H9 (cell line): ENCODE measurements at regions not wholly inside any gene's neighbourhood (a gene's known extent, or its start where the extent isn't known, plus 50 kb on each side); places are given as distances from the start of the nearest gene placed in this dataset.

Source experiments
- DNase-seq: peaks from one replicate; pipeline ENCODE4 v3.0.0-alpha.2; 2017
- H2AFZ ChIP-seq: one replicate; pipeline ENCODE4 v1.6.1; 2013; ENCODE audit warnings: mild to moderate bottlenecking, low read length, control low read depth, moderate library complexity
- H2AK5ac ChIP-seq: 2 replicates; pipeline ENCODE4 v1.6.1; 2013; ENCODE audit warnings: low read length, control low read depth, mixed read lengths; ENCODE audit not compliant: insufficient read length
- H2BK120ac ChIP-seq: one replicate; pipeline ENCODE4 v1.6.1; 2013; ENCODE audit warnings: low read depth, mild to moderate bottlenecking, low read length, control low read depth, inconsistent platforms; ENCODE audit not compliant: poor library complexity, severe bottlenecking
- H2BK12ac ChIP-seq: 2 replicates; pipeline ENCODE4 v1.6.1; 2013; ENCODE audit warnings: low read length, control low read depth, mixed read lengths, low read depth; ENCODE audit not compliant: insufficient read length
- H2BK15ac ChIP-seq: 2 replicates; pipeline ENCODE4 v1.6.1; 2013; ENCODE audit warnings: low read depth, low read length, control low read depth
- H2BK20ac ChIP-seq: one replicate; pipeline ENCODE4 v1.6.1; 2013; ENCODE audit warnings: low read depth, mild to moderate bottlenecking, low read length, control low read depth, inconsistent platforms; ENCODE audit not compliant: poor library complexity, severe bottlenecking
- H2BK5ac ChIP-seq: 2 replicates; pipeline ENCODE4 v1.6.1; 2013; ENCODE audit warnings: low read length, control low read depth, mixed read lengths; ENCODE audit not compliant: insufficient read length
- H3K14ac ChIP-seq: 2 replicates; pipeline ENCODE4 v1.6.1; 2013; ENCODE audit warnings: low read length, control low read depth; ENCODE audit not compliant: insufficient read depth
- H3K18ac ChIP-seq: 2 replicates; pipeline ENCODE4 v1.6.1; 2013; ENCODE audit warnings: low read depth, mild to moderate bottlenecking, mixed read lengths, low read length, control low read depth; ENCODE audit not compliant: insufficient read length
- H3K23ac ChIP-seq: 2 replicates; pipeline ENCODE4 v1.6.1; 2013; ENCODE audit warnings: low read length, control low read depth, mixed read lengths, low read depth; ENCODE audit not compliant: insufficient read length
- H3K23me2 ChIP-seq: 2 replicates; pipeline ENCODE4 v1.6.1; 2013; ENCODE audit warnings: low read depth, mild to moderate bottlenecking, mixed read lengths, low read length, control low read depth; ENCODE audit not compliant: insufficient read length, poor library complexity, severe bottlenecking
- H3K27ac ChIP-seq: 2 replicates; pipeline ENCODE4 v1.5.1; 2013; ENCODE audit warnings: low read length, control low read depth, mixed read lengths, low read depth; ENCODE audit not compliant: insufficient read length
- H3K27me3 ChIP-seq: 2 replicates; pipeline ENCODE4 v1.6.1; 2013; ENCODE audit warnings: low read length, control low read depth, inconsistent platforms; ENCODE audit not compliant: insufficient read depth
- H3K4ac ChIP-seq: 2 replicates; pipeline ENCODE4 v1.6.1; 2013; ENCODE audit warnings: low read depth, mild to moderate bottlenecking, control low read depth, inconsistent platforms, low read length, moderate library complexity
- H3K4me1 ChIP-seq: 2 replicates; pipeline ENCODE4 v1.6.1; 2013; ENCODE audit warnings: low read length, control low read depth, inconsistent platforms; ENCODE audit not compliant: insufficient read depth
- H3K4me2 ChIP-seq: 2 replicates; pipeline ENCODE4 v1.6.1; 2013; ENCODE audit warnings: low read length, control low read depth, mixed read lengths; ENCODE audit not compliant: insufficient read length, insufficient read depth
- H3K56ac ChIP-seq: 2 replicates; pipeline ENCODE4 v1.6.1; 2013; ENCODE audit warnings: low read depth, mild to moderate bottlenecking, mixed read lengths, low read length, control low read depth; ENCODE audit not compliant: insufficient read length
- H3K79me1 ChIP-seq: 2 replicates; pipeline ENCODE4 v1.6.1; 2013; ENCODE audit warnings: low read depth, mild to moderate bottlenecking, moderate library complexity, low read length, control low read depth, inconsistent platforms; ENCODE audit not compliant: insufficient read depth, poor library complexity, severe bottlenecking
- H3K79me2 ChIP-seq: 2 replicates; pipeline ENCODE4 v1.6.1; 2013; ENCODE audit warnings: low read length, control low read depth, inconsistent platforms; ENCODE audit not compliant: insufficient read depth
- H3K9ac ChIP-seq: 2 replicates; pipeline ENCODE4 v1.6.1; 2013; ENCODE audit warnings: low read length, control low read depth, mixed read lengths; ENCODE audit not compliant: insufficient read length; ENCODE audit errors: extremely low read depth
- H3K9me3 ChIP-seq: one replicate; pipeline ENCODE4 v1.6.1; 2013; ENCODE audit warnings: low read depth, low read length, inconsistent platforms; ENCODE audit not compliant: control insufficient read depth
- H3T11ph ChIP-seq: one replicate; pipeline ENCODE4 v1.6.1; 2013; ENCODE audit warnings: mild to moderate bottlenecking, low read length, control low read depth, inconsistent platforms
- H4K20me1 ChIP-seq: one replicate; pipeline ENCODE4 v1.6.1; 2013; ENCODE audit not compliant: control insufficient read depth, insufficient read length, insufficient read depth
- H4K5ac ChIP-seq: 2 replicates; pipeline ENCODE4 v1.6.1; 2013; ENCODE audit warnings: low read depth, mild to moderate bottlenecking, mixed read lengths, low read length, control low read depth; ENCODE audit not compliant: insufficient read length
- H4K8ac ChIP-seq: replicated peaks from 2 replicates; pipeline ENCODE4 v1.6.1; 2013; ENCODE audit warnings: low read length, control low read depth, mixed read lengths, low read depth; ENCODE audit not compliant: insufficient read length
- H4K91ac ChIP-seq: 2 replicates; pipeline ENCODE4 v1.6.1; 2013; ENCODE audit warnings: low read depth, mild to moderate bottlenecking, moderate library complexity, mixed read lengths, low read length, control low read depth; ENCODE audit not compliant: insufficient read length
- H3K27ac Mint-ChIP-seq, 3 experiments: 2 replicates in 2 of 3; 3 replicates in 1 of 3; pipeline ENCODE4 v1.8.0; 2020 to 2021; ENCODE audit warnings: mixed read lengths in 3 of 3, mild to moderate bottlenecking in 1 of 3, moderate library complexity in 1 of 3
- H3K27me3 Mint-ChIP-seq: 2 replicates; pipeline ENCODE4 v1.8.0; 2021; ENCODE audit warnings: low read depth, mild to moderate bottlenecking, moderate library complexity, mixed read lengths
- H3K36me3 Mint-ChIP-seq, 3 experiments: 2 replicates in 2 of 3; 3 replicates in 1 of 3; pipeline ENCODE4 v1.8.0; 2020 to 2021; ENCODE audit warnings: low read depth in 3 of 3, mixed read lengths in 3 of 3; ENCODE audit not compliant: insufficient read depth in 1 of 3
- H3K4me1 Mint-ChIP-seq, 2 experiments: 2 replicates each; pipeline ENCODE4 v1.8.0; 2020; ENCODE audit warnings: mixed read lengths in 2 of 2
- H3K4me3 Mint-ChIP-seq, 2 experiments: 2 replicates in 1 of 2; 3 replicates in 1 of 2; pipeline ENCODE4 v1.8.0; 2020 to 2021; ENCODE audit warnings: mild to moderate bottlenecking in 2 of 2, mixed read lengths in 2 of 2, moderate library complexity in 1 of 2
- H3K9me3 Mint-ChIP-seq, 2 experiments: 2 replicates in 1 of 2; 3 replicates in 1 of 2; pipeline ENCODE4 v1.8.0; 2020; ENCODE audit warnings: mild to moderate bottlenecking in 2 of 2, mixed read lengths in 2 of 2, moderate library complexity in 1 of 2
- CTCF ChIP-seq: fragments of 200-600 bp; sonication (generic); conservative IDR thresholded peaks from 3 replicates; pipeline ENCODE4 v1.8.0; 2021; ENCODE audit warnings: antibody characterized with exemption, mild to moderate bottlenecking
- WGBS: extraction: QIAGEN DNeasy Blood & Tissue Kit; methylation state at CpG from one replicate; pipeline ENCODE4 v1.1.7; 2013; ENCODE audit warnings: missing lambda C conversion rate, low lambda C conversion rate, mixed read lengths; ENCODE audit not compliant: insufficient read length; ENCODE audit errors: extremely low coverage; 5-methylcytosine and 5-hydroxymethylcytosine counted together

GRCh38 chr5:129204525-129204924 is 110.0 kb downstream of the ISOC1 start:
- no peak overlapping the region for H2BK15ac ChIP-seq
- H3K79me2 ChIP-seq, result no peaks in the 10 kb centered on the region
- no peaks in the 10 kb centered on the region for H3K9me3 ChIP-seq
- H3K36me3 Mint-ChIP-seq, result no peaks in the 10 kb centered on the region; a peak in 1 of 7 replicates
- H3K4me3 Mint-ChIP-seq, result no peak overlapping the region
- no peak overlapping the region for H3K27ac ChIP-seq
- H3K4me1 ChIP-seq, result no peaks in the 10 kb centered on the region
- no peak overlapping the region for H2BK20ac ChIP-seq
- peaks cover 0 to under 1% of the 10 kb centered on the region in 2 experiments; a peak in 1 of 5 replicates for H3K9me3 Mint-ChIP-seq
- no peaks in the 10 kb centered on the region for H3K23me2 ChIP-seq
- H3K18ac ChIP-seq, result no peak overlapping the region
- no peak overlapping the region for H3K4ac ChIP-seq
- H4K91ac ChIP-seq, result no peak overlapping the region
- H3K27ac Mint-ChIP-seq, result no peak overlapping the region
- H2AFZ ChIP-seq, result no peak overlapping the region
- no peak overlapping the region for H4K5ac ChIP-seq
- no peaks in the 10 kb centered on the region for H3K79me1 ChIP-seq
- DNase-seq, result no peak
- no peaks in the 10 kb centered on the region for H4K20me1 ChIP-seq
- H2BK120ac ChIP-seq, result no peak overlapping the region
- no peak overlapping the region for H4K8ac ChIP-seq
- no peak overlapping the region for H3K14ac ChIP-seq
- H3K4me1 Mint-ChIP-seq, result peaks cover 2 to 5% of the 10 kb centered on the region in 2 experiments; a peak in 2 of 4 replicates
- no peak overlapping the region for H2AK5ac ChIP-seq
- no CpG with 5 or more reads among the region's 1 CpG for WGBS
- no peak overlapping the region for H3K4me2 ChIP-seq
- no peak overlapping the region for H3K23ac ChIP-seq
- no peak overlapping the region for H3T11ph ChIP-seq
- no peaks in the 10 kb centered on the region for H3K27me3 ChIP-seq
- H3K56ac ChIP-seq, result no peak overlapping the region
- no peaks in the 10 kb centered on the region for H3K27me3 Mint-ChIP-seq
- H2BK12ac ChIP-seq, result no peak overlapping the region
- TF ChIP-seq CTCF, result no peak
- H2BK5ac ChIP-seq, result no peak overlapping the region
- H3K9ac ChIP-seq, result no peak overlapping the region
